ENCODE measurements at regions not wholly inside any gene's neighbourhood (a gene's known extent, or its start where the extent isn't known, plus 50 kb on each side); places are given as distances from the start of the nearest gene placed in this dataset.

GRCh38 chr16:9393591-9393990 lies 302.1 kb downstream of the HAPSTR1 start:
- TF ChIP-seq, protein P1, sequence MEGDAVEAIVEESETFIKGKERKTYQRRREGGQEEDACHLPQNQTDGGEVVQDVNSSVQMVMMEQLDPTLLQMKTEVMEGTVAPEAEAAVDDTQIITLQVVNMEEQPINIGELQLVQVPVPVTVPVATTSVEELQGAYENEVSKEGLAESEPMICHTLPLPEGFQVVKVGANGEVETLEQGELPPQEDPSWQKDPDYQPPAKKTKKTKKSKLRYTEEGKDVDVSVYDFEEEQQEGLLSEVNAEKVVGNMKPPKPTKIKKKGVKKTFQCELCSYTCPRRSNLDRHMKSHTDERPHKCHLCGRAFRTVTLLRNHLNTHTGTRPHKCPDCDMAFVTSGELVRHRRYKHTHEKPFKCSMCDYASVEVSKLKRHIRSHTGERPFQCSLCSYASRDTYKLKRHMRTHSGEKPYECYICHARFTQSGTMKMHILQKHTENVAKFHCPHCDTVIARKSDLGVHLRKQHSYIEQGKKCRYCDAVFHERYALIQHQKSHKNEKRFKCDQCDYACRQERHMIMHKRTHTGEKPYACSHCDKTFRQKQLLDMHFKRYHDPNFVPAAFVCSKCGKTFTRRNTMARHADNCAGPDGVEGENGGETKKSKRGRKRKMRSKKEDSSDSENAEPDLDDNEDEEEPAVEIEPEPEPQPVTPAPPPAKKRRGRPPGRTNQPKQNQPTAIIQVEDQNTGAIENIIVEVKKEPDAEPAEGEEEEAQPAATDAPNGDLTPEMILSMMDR (IDR thresholded peaks at IDR 0.05; ENCODE audit: low read depth, low read length, missing control alignments): no peak
- H3K4me3 ChIP-seq (replicated peaks; ENCODE audit: low read depth, low read length): no peak overlapping the region
- DNase-seq (ENCODE audit: extremely low read depth, low read depth): no peak

GRCh38 chr16:9395958-9396359 lies 304.5 kb downstream of the HAPSTR1 start:
- no peak overlapping the region for H3K4me3 ChIP-seq (replicated peaks; ENCODE audit: low read depth, low read length)
- no peak for DNase-seq (ENCODE audit: extremely low read depth, low read depth)
- TF ChIP-seq, protein P1 (IDR thresholded peaks at IDR 0.05; ENCODE audit: low read depth, low read length, missing control alignments): no peak

DNA sequence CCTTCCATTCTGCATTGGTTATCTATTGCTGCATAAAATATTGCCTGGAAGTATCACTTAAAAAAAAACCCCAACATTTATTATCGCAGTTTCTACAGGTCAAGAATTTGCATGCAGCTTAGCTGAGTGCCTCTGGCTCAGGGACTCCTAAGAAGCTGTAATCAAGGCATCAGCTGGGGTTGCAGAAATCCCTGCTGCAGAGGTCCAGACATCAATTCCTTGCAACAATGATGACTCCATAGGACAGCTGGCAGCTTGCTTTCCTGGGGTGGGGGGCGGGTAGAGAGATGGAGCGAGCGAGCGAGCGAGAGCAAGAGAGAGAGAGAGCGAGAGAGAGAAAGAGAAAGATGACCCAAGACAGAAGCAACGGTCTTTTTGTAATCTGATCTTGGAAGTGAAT lies 308.1 kb downstream of the HAPSTR1 start:
- no peak overlapping the region for H3K4me3 ChIP-seq (replicated peaks; ENCODE audit: low read depth, low read length)
- TF ChIP-seq, protein P1 (IDR thresholded peaks at IDR 0.05; ENCODE audit: low read depth, low read length, missing control alignments): no peak
- DNase-seq (ENCODE audit: extremely low read depth, low read depth): no peak

DNA sequence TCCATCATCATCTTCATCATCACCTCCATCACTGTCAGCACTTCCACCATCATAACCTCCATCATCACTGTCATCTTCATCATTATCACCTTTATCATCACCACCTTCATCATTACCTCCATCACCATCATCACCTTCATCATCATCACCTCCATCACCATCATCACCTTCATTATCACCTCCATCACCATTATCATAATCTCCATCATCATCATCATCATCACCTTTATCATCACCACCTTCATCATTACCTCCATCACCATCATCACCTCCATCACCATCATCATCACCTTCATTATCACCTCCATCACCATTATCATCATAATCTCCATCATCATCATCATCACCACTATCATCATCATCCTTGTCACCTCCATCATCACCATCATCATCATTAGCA lies 309.7 kb downstream of the HAPSTR1 start:
- TF ChIP-seq, protein P1 (IDR thresholded peaks at IDR 0.05; ENCODE audit: low read depth, low read length, missing control alignments): no peak
- DNase-seq (ENCODE audit: extremely low read depth, low read depth): no peak
- no peak overlapping the region for H3K4me3 ChIP-seq (replicated peaks; ENCODE audit: low read depth, low read length)

DNA sequence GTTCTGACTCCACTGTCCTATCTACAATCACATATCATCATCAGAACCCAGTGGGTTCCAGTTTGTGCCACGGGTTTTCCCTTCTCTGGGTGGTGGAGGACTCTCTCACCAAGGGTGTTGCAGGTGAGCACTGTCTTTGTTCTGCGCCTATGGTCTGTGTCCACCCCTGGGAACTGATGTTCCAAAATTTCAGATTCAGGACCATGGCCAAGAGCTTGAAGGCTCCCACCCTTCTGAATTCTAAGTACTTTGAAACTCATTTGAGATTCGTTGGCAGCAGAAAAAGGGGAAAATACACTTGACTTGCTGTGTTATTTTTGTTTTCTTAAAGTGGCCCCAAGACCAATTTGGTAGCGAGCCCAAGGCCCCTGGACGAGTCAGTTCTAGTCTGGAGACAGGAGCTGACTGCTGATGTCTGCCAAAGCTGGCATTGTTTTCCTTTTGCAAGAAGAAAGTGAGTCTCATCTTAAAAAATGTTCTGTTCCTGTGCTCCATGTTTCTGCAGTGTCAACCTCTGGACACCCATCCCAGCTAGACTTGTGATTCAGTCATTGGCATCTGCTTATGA lies 310.9 kb downstream of the HAPSTR1 start:
- DNase-seq (ENCODE audit: extremely low read depth, low read depth): no peak
- no peak overlapping the region for H3K4me3 ChIP-seq (replicated peaks; ENCODE audit: low read depth, low read length)
- TF ChIP-seq, protein P1 (IDR thresholded peaks at IDR 0.05; ENCODE audit: low read depth, low read length, missing control alignments): no peak

DNA sequence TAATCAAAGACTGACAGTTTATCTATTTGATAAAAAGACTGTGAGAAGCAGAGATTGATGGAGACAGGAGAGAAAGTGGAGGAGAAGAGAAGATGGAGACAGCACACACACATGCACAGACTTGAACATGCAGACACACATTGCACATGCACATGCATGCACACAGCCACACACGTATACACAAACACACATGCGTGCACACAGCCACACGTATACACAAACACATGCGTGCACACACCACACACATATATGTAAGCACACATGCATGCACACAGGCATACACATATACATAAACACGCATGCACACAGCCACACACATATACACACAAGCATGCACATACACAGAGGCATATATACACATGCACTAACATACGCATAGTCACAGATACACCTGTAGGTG lies 313.4 kb downstream of the HAPSTR1 start:
- TF ChIP-seq, protein P1 (IDR thresholded peaks at IDR 0.05; ENCODE audit: low read depth, low read length, missing control alignments): no peak
- no peak for DNase-seq (ENCODE audit: extremely low read depth, low read depth)
- H3K4me3 ChIP-seq (replicated peaks; ENCODE audit: low read depth, low read length): no peak overlapping the region
